Sigmoid colon (tissue), 4 donors: ENCODE measurements at regions not wholly inside any gene's neighbourhood (a gene's known extent, or its start where the extent isn't known, plus 50 kb on each side); places are given as distances from the start of the nearest gene placed in this dataset.

Source experiments
- EP300 ChIP-seq, 4 donors: sonication (generic); formaldehyde crosslinking; IDR thresholded peaks; one replicate each; pipeline ENCODE4 v1.6.1; 2017; ENCODE audit warnings: antibody characterized with exemption in 4 of 4
- POLR2A ChIP-seq, 2 donors: fragments of 450-650 bp; IDR thresholded peaks; one replicate each; pipeline ENCODE4 v1.6.1; 2016; ENCODE audit warnings: antibody characterized with exemption in 2 of 2, mild to moderate bottlenecking in 2 of 2, moderate library complexity in 2 of 2
- POLR2AphosphoS5 ChIP-seq, 4 donors: sonication (generic); formaldehyde crosslinking; IDR thresholded peaks; one replicate each; pipeline ENCODE4 v1.6.1; 2017; ENCODE audit warnings: antibody characterized with exemption in 4 of 4
- TF ChIP-seq, protein P1 (sequence below), 4 experiments: fragments of 450-650 bp in 3 of 4; fragments of 200-600 bp in 1 of 4; IDR thresholded peaks; one replicate each; pipeline ENCODE4 v1.5.1; 2016 to 2019; ENCODE audit warnings: antibody characterized with exemption in 4 of 4, mild to moderate bottlenecking in 3 of 4, moderate library complexity in 2 of 4

- TF ChIP-seq POLR2A (IDR thresholded peaks at IDR 0.05) (no peak), POLR2AphosphoS5 (IDR thresholded peaks at IDR 0.05) (no peak), EP300 (IDR thresholded peaks at IDR 0.05) (no peak)
- TF ChIP-seq, protein P1, sequence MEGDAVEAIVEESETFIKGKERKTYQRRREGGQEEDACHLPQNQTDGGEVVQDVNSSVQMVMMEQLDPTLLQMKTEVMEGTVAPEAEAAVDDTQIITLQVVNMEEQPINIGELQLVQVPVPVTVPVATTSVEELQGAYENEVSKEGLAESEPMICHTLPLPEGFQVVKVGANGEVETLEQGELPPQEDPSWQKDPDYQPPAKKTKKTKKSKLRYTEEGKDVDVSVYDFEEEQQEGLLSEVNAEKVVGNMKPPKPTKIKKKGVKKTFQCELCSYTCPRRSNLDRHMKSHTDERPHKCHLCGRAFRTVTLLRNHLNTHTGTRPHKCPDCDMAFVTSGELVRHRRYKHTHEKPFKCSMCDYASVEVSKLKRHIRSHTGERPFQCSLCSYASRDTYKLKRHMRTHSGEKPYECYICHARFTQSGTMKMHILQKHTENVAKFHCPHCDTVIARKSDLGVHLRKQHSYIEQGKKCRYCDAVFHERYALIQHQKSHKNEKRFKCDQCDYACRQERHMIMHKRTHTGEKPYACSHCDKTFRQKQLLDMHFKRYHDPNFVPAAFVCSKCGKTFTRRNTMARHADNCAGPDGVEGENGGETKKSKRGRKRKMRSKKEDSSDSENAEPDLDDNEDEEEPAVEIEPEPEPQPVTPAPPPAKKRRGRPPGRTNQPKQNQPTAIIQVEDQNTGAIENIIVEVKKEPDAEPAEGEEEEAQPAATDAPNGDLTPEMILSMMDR (IDR thresholded peaks at IDR 0.05) = no peak
These were observed 443.6 kb upstream of the SOX5 start for GRCh38 chr12:24393071-24393470.
